ENCODE measurements at regions not wholly inside any gene's neighbourhood (a gene's known extent, or its start where the extent isn't known, plus 50 kb on each side); places are given as distances from the start of the nearest gene placed in this dataset.

- Histone ChIP-seq H3K9me3 (replicated peaks; ENCODE audit: control insufficient read depth, insufficient read depth, low read length) (no peaks in the 10 kb centered on the region), H3K36me3 (ENCODE audit: control insufficient read depth in 2 of 2, insufficient read depth in 2 of 2, low read length in 1 of 2) (no peaks in the 10 kb centered on the region), H3K9ac (ENCODE audit: control insufficient read depth, insufficient read depth, low read length) (no peak overlapping the region), H3K4me1 (ENCODE audit: control insufficient read depth, insufficient read depth, low read length) (no peaks in the 10 kb centered on the region), H3K27me3 (replicated peaks in 1 of 2; ENCODE audit: control insufficient read depth in 2 of 2, insufficient read depth in 2 of 2, low read length in 1 of 2) (no peaks in the 10 kb centered on the region; a peak in 1 of 4 replicates), H3K27ac (ENCODE audit: control insufficient read depth, insufficient read depth) (no peak overlapping the region), H4K20me1 (ENCODE audit: control insufficient read depth, insufficient read depth) (no peaks in the 10 kb centered on the region), H2AFZ (ENCODE audit: control insufficient read depth, low read depth, low read length) (no peak overlapping the region), H3K79me2 (ENCODE audit: control insufficient read depth, insufficient read depth, low read length) (no peaks in the 10 kb centered on the region), H3K4me2 (ENCODE audit: control insufficient read depth, insufficient read depth) (no peak overlapping the region), H3K4me3 (no peak overlapping the region)
- ATAC-seq = no peak
- RAD21 ChIA-PET (ENCODE audit: unreplicated experiment) = no interaction called here
- FAIRE-seq = no peak
- SMC1A ChIA-PET (ENCODE audit: uncharacterized antibody, unreplicated experiment) = no interaction called here
- intact Hi-C loops (cut with micrococcal nuclease; ENCODE audit: unreplicated experiment) (no loop called here), in situ Hi-C loops (cut with MboI) (no loop called here)
- TF ChIP-seq RFX5 (IDR thresholded peaks at IDR 0.05; ENCODE audit: low read depth, low read length) (no peak), CEBPB (IDR thresholded peaks at IDR 0.05; ENCODE audit: borderline replicate concordance in 1 of 2, low read depth in 2 of 2, low read length in 2 of 2) (no peak), TCF3 (IDR thresholded peaks at IDR 0.05; ENCODE audit: borderline replicate concordance, insufficient read depth, low read depth, low read length) (no peak), SMC3 (IDR thresholded peaks at IDR 0.05; ENCODE audit: borderline replicate concordance, low read length) (no peak), HCFC1 (IDR thresholded peaks at IDR 0.05; ENCODE audit: low read length) (no peak), HDAC2 (IDR thresholded peaks at IDR 0.05) (no peak), REST (IDR thresholded peaks at IDR 0.05; ENCODE audit: low read depth, low read length) (no peak), CHD2 (IDR thresholded peaks at IDR 0.05; ENCODE audit: borderline replicate concordance, low read depth, low read length) (no peak)
- DNase-seq (ENCODE audit: low read depth, low spot score) = no peak
- POLR2A ChIA-PET = no interaction called here
- CTCF ChIA-PET = no interaction called here
- WGBS (ENCODE audit: insufficient coverage, insufficient replicate concordance, low lambda C conversion rate, missing lambda C conversion rate) = 71% methylated on average over 1 of the region's 1 CpG
- BruUV-seq (replicated peaks) = no TSS peak
Observed at GRCh38 chr7:21214657-21215056, 213.2 kb upstream of the SP4 start.
